HepG2 (cell line): ENCODE measurements at regions not wholly inside any gene's neighbourhood (a gene's known extent, or its start where the extent isn't known, plus 50 kb on each side); places are given as distances from the start of the nearest gene placed in this dataset.

ENCODE experiments used
- ATAC-seq: fragments of 200-7000 bp; cut with Tn5 transposase; 3 replicates; pipeline ENCODE4 v1.9.1; 2020; ENCODE audit warnings: mild to moderate bottlenecking, moderate library complexity
- BruUV-seq: library from RNA; stranded (reverse); fragments of 400-500 nt; replicated peaks from 2 replicates; lab custom pipeline; 2021; lab: Mats Ljungman, UMichigan
- CTCF ChIA-PET: fragments of 300-600 bp; formaldehyde crosslinking; extraction: SDS; loops from one replicate; lab custom pipeline; 2021; ENCODE audit warnings: low total read pairs, inconsistent platforms, low intra/inter-chr PET ratio; lab: Yijun Ruan, JAX
- POLR2A ChIA-PET: fragments of 350-600 bp; sonication (Branson Sonifier 250); formaldehyde crosslinking; loops from one replicate; lab custom pipeline; 2020; ENCODE audit warnings: antibody characterized with exemption, inconsistent platforms; lab: Yijun Ruan, JAX
- DNase-seq: peaks from one replicate; pipeline ENCODE4 v3.0.0-alpha.2; 2015; ENCODE audit warnings: low spot score
- FAIRE-seq: peaks from 3 replicates; lab custom pipeline; 2011; peaks lifted over from hg19 to GRCh38; lab: Jason Lieb, UNC
- H2AFZ ChIP-seq: one replicate; pipeline ENCODE4 v1.6.1; 2011; ENCODE audit warnings: low read length, inconsistent platforms
- H3K27ac ChIP-seq: fragments of 300-600 bp; 3 replicates; pipeline ENCODE4 v1.8.0; 2011; ENCODE audit warnings: mixed run types, mild to moderate bottlenecking, mixed read lengths, low read length, inconsistent platforms; ENCODE audit not compliant: insufficient read depth; ENCODE audit errors: extremely low read length
- H3K27me3 ChIP-seq, 2 experiments: fragments of 200-600 bp in 1 of 2; 2 replicates in 1 of 2; 3 replicates in 1 of 2; pipeline versions ENCODE4 v1.6.0 to v1.8.0; 2011; ENCODE audit warnings: low read length in 2 of 2, mild to moderate bottlenecking in 2 of 2, moderate library complexity in 2 of 2, inconsistent platforms in 1 of 2; ENCODE audit not compliant: insufficient read depth in 2 of 2, control insufficient read depth in 1 of 2
- H3K36me3 ChIP-seq, 2 experiments: fragments of 200-600 bp in 1 of 2; replicated peaks in 1 of 2; 2 replicates in 1 of 2; 3 replicates in 1 of 2; pipeline versions ENCODE4 v1.5.1 to v1.8.0; 2011; ENCODE audit warnings: low read length in 2 of 2, inconsistent platforms in 1 of 2; ENCODE audit not compliant: insufficient read depth in 2 of 2, control insufficient read depth in 1 of 2
- H3K4me1 ChIP-seq: 2 replicates; pipeline ENCODE4 v1.5.1; 2012; ENCODE audit warnings: low read length, inconsistent platforms; ENCODE audit not compliant: insufficient read depth
- H3K4me2 ChIP-seq: 2 replicates; pipeline ENCODE4 v1.6.0; 2011; ENCODE audit warnings: low read depth, low read length, inconsistent platforms
- H3K4me3 ChIP-seq, 3 experiments: fragments of 200-600 bp in 1 of 3; sonication (generic), shearing (Covaris generic) in 1 of 3; replicated peaks in 1 of 3; 2 replicates each; pipeline ENCODE4 v1.5.1; 2011 to 2016; ENCODE audit warnings: low read length in 3 of 3, inconsistent platforms in 2 of 3, low read depth in 2 of 3, mild to moderate bottlenecking in 2 of 3, control low read depth in 1 of 3, mixed read lengths in 1 of 3; ENCODE audit not compliant: insufficient read depth in 1 of 3
- H3K79me2 ChIP-seq: one replicate; pipeline ENCODE4 v1.6.1; 2011; ENCODE audit warnings: low read length, inconsistent platforms; ENCODE audit not compliant: insufficient read depth
- H3K9ac ChIP-seq: 2 replicates; pipeline ENCODE4 v1.6.0; 2011; ENCODE audit warnings: mild to moderate bottlenecking, low read depth, low read length, inconsistent platforms; ENCODE audit not compliant: insufficient read depth
- H3K9me3 ChIP-seq: 2 replicates; pipeline ENCODE4 v1.5.1; 2012; ENCODE audit warnings: mild to moderate bottlenecking, low read length
- H4K20me1 ChIP-seq: 2 replicates; pipeline ENCODE4 v1.6.0; 2011; ENCODE audit warnings: inconsistent platforms, mild to moderate bottlenecking, low read length, moderate library complexity; ENCODE audit not compliant: insufficient read depth
- KAT8 ChIP-seq: IDR thresholded peaks from 2 replicates; pipeline ENCODE4 v1.6.1; 2016; ENCODE audit warnings: missing genetic modification reagents, missing compliant biosample characterization
- MED8 ChIP-seq: sonication (generic); formaldehyde crosslinking; IDR thresholded peaks from 2 replicates; pipeline ENCODE4 v1.8.1; 2023; ENCODE audit warnings: mild to moderate bottlenecking, missing genetic modification reagents; ENCODE audit not compliant: insufficient replicate concordance
- NFATC3 ChIP-seq: sonication (generic); formaldehyde crosslinking; IDR thresholded peaks from 2 replicates; pipeline ENCODE4 v1.5.1; 2020; ENCODE audit warnings: mild to moderate bottlenecking, missing genetic modification reagents
- RBM39 ChIP-seq: fragments of 200-400 bp; formaldehyde crosslinking; IDR thresholded peaks from one replicate; pipeline ENCODE4 v1.6.1; 2018; ENCODE audit warnings: antibody characterized with exemption, mild to moderate bottlenecking, low read depth, low read length; ENCODE audit not compliant: poor library complexity, severe bottlenecking
- YY1 ChIP-seq: IDR thresholded peaks from 2 replicates; pipeline ENCODE4 v1.6.1; 2011; ENCODE audit warnings: low read length, low read depth, moderate library complexity, mild to moderate bottlenecking; ENCODE audit not compliant: insufficient read depth, insufficient replicate concordance
- ZBTB20 ChIP-seq: sonication (generic); formaldehyde crosslinking; IDR thresholded peaks from 2 replicates; pipeline ENCODE4 v1.8.1; 2023; ENCODE audit warnings: missing genetic modification reagents, low read depth, mild to moderate bottlenecking, borderline replicate concordance
- ZFP1 ChIP-seq: IDR thresholded peaks from 2 replicates; pipeline ENCODE4 v1.6.1; 2016
- ZFP82 ChIP-seq: sonication (generic); formaldehyde crosslinking; IDR thresholded peaks from 2 replicates; pipeline ENCODE4 v1.5.1; 2020; ENCODE audit warnings: mild to moderate bottlenecking, missing genetic modification reagents, borderline replicate concordance
- ZNF713 ChIP-seq: sonication (generic); formaldehyde crosslinking; IDR thresholded peaks from 2 replicates; pipeline ENCODE4 v1.4.0; 2020; ENCODE audit warnings: mild to moderate bottlenecking, missing genetic modification reagents
- WGBS: methylation state at CpG from one replicate; pipeline ENCODE4 v1.1.6; 2017; ENCODE audit warnings: low lambda C conversion rate; 5-methylcytosine and 5-hydroxymethylcytosine counted together
- in situ Hi-C: cut with HindIII; loops from 2 replicates; pipeline ENCODE4 v1.10.0; 2017; ENCODE audit warnings: low pct_unique_long_range_greater_than_20kb; ENCODE audit not compliant: extremely low pct_ligation_motif_present
- intact Hi-C: fragments of 100-400 bp; cut with micrococcal nuclease; formaldehyde crosslinking; loops from one replicate; pipeline ENCODE4 v1.10.0; 2022; ENCODE audit not compliant: unreplicated experiment
- TF ChIP-seq, protein P1 (sequence below): sonication (generic); formaldehyde crosslinking; IDR thresholded peaks from 2 replicates; pipeline ENCODE4 v1.5.0; 2020; ENCODE audit warnings: missing genetic modification reagents, mild to moderate bottlenecking, borderline replicate concordance
- TF ChIP-seq, protein P2 (sequence below): sonication (generic); formaldehyde crosslinking; IDR thresholded peaks from 2 replicates; pipeline ENCODE4 v1.4.0; 2020; ENCODE audit warnings: missing genetic modification reagents, borderline replicate concordance
- TF ChIP-seq, protein P3 (sequence below): IDR thresholded peaks from 2 replicates; pipeline ENCODE4 v1.6.1; 2016; ENCODE audit warnings: low read depth, borderline replicate concordance

DNA sequence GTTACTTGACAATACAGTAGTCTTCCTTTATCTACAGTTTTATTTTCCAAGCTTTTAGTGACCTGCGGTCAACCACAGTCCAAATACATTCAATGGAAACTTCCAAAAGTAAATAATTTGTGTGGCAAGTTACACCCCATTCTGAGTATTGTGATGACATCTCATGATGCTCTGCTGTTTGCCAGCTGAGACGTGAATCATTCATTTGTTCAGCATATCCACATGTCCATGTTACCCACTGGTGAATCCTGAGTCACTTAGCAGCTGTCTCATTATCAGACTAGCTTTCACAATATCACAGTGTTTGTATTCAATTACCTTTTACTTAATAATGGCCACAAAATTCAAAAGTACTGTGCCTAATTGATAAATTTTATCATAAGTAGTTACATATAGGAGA, 179.8 kb downstream of the PRR20E start:
- H3K36me3 ChIP-seq = no peaks in the 10 kb centered on the region
- H3K27me3 ChIP-seq = no peaks in the 10 kb centered on the region
- BruUV-seq = no TSS peak
- H3K79me2 ChIP-seq = no peaks in the 10 kb centered on the region
- H3K27ac ChIP-seq = no peak overlapping the region
- intact Hi-C loops (no loop called here), in situ Hi-C loops (no loop called here)
- no peaks in the 10 kb centered on the region for H4K20me1 ChIP-seq
- no peak for TF ChIP-seq NFATC3 (CRISPR knock-in tag)
- TF ChIP-seq, protein P1, sequence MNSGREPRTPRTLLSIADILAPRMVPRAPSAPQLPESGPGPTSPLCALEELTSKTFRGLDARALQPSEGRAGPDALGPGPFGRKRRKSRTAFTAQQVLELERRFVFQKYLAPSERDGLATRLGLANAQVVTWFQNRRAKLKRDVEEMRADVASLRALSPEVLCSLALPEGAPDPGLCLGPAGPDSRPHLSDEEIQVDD (CRISPR knock-in tag) = no peak
- TF ChIP-seq, protein P2, sequence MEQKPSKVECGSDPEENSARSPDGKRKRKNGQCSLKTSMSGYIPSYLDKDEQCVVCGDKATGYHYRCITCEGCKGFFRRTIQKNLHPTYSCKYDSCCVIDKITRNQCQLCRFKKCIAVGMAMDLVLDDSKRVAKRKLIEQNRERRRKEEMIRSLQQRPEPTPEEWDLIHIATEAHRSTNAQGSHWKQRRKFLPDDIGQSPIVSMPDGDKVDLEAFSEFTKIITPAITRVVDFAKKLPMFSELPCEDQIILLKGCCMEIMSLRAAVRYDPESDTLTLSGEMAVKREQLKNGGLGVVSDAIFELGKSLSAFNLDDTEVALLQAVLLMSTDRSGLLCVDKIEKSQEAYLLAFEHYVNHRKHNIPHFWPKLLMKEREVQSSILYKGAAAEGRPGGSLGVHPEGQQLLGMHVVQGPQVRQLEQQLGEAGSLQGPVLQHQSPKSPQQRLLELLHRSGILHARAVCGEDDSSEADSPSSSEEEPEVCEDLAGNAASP (CRISPR knock-in tag) = no peak
- TF ChIP-seq YY1 = no peak
- TF ChIP-seq ZFP1 = no peak
- TF ChIP-seq ZNF713 = no peak
- DNase-seq (no peak), ATAC-seq (no peak), FAIRE-seq (no peak)
- no peak overlapping the region for H3K9ac ChIP-seq
- H3K4me3 ChIP-seq = no peak overlapping the region
- CTCF ChIA-PET = no interaction called here
- WGBS = 27% methylated on average over 2 of the region's 2 CpGs
- no peaks in the 10 kb centered on the region for H3K4me1 ChIP-seq
- POLR2A ChIA-PET = no interaction called here
- peaks cover 9% of the 10 kb centered on the region for H3K9me3 ChIP-seq
- H3K4me2 ChIP-seq = no peak overlapping the region
- no peak overlapping the region for H2AFZ ChIP-seq

DNA sequence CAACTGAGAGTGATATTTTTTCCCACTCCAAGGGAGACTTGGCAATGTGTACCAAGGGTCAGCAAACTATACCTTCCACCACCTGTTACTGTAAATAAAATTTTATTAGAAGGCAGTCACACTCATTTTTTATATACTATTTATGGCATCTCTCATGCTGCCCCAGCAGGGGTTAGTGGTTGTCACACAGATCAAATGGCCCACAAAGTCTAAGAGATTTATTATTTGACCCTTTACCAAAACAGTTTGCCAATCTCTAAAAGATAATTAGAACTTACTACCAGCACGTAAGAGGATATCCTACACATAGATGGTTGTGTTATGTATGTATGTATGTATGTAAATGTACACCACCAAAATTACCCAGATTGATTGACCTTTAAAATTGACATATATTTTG, 185.1 kb downstream of the PRR20E start:
- Histone ChIP-seq H3K4me2 (no peak overlapping the region), H3K4me1 (no peaks in the 10 kb centered on the region), H3K27me3 (no peaks in the 10 kb centered on the region), H4K20me1 (no peaks in the 10 kb centered on the region), H3K4me3 (no peak overlapping the region), H2AFZ (no peak overlapping the region), H3K79me2 (no peaks in the 10 kb centered on the region), H3K9me3 (peaks cover 10% of the 10 kb centered on the region), H3K9ac (no peak overlapping the region), H3K27ac (no peak overlapping the region), H3K36me3 (no peaks in the 10 kb centered on the region)
- in situ Hi-C loops = no loop called here
- ChIA-PET CTCF (no interaction called here), POLR2A (no interaction called here)
- no TSS peak for BruUV-seq
- no peak for DNase-seq
- TF ChIP-seq KAT8 (CRISPR knock-in tag) (no peak), RBM39 (no peak), ZFP82 (no peak), ZNF713 (no peak), ZBTB20 (CRISPR knock-in tag) (no peak), MED8 (no peak)
- TF ChIP-seq, protein P3, sequence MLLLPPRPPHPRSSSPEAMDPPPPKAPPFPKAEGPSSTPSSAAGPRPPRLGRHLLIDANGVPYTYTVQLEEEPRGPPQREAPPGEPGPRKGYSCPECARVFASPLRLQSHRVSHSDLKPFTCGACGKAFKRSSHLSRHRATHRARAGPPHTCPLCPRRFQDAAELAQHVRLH (CRISPR knock-in tag) = no peak
- WGBS = 5% methylated on average over 1 of the region's 1 CpG
- no peak for ATAC-seq
- no peak for FAIRE-seq
- intact Hi-C loops = no loop called here
